CD8-positive, alpha-beta memory T cell (primary cell): ENCODE measurements at regions not wholly inside any gene's neighbourhood (a gene's known extent, or its start where the extent isn't known, plus 50 kb on each side); places are given as distances from the start of the nearest gene placed in this dataset.

Experiments
- CTCF ChIA-PET: fragments of 350-600 bp; sonication (Branson Sonifier 250); formaldehyde crosslinking; loops from one replicate; lab custom pipeline; 2021; ENCODE audit warnings: antibody characterized with exemption; lab: Charles Lee
- POLR2A ChIA-PET: fragments of 350-600 bp; sonication (Branson Sonifier 250); formaldehyde crosslinking; loops from one replicate; lab custom pipeline; 2021; ENCODE audit warnings: antibody characterized with exemption; lab: Charles Lee
- DNase-seq, 5 donors: peaks; one replicate each; pipeline versions ENCODE4 v3.0.0 to v3.0.0-alpha.2; 2020 to 2022; ENCODE audit warnings: mixed read lengths in 1 of 5
- H3K27ac ChIP-seq: one replicate; pipeline ENCODE4 v1.7.0; 2013; ENCODE audit warnings: low read depth, mild to moderate bottlenecking, low read length, moderate library complexity
- H3K27me3 ChIP-seq: 2 replicates; pipeline ENCODE4 v1.7.0; 2013; ENCODE audit warnings: low read length, mild to moderate bottlenecking; ENCODE audit not compliant: insufficient read depth, poor library complexity, severe bottlenecking
- H3K36me3 ChIP-seq: 2 replicates; pipeline ENCODE4 v1.7.0; 2013; ENCODE audit warnings: mild to moderate bottlenecking, low read length, moderate library complexity; ENCODE audit not compliant: insufficient read depth
- H3K4me1 ChIP-seq: 2 replicates; pipeline ENCODE4 v1.7.0; 2013; ENCODE audit warnings: mild to moderate bottlenecking, low read length, moderate library complexity; ENCODE audit not compliant: insufficient read depth
- H3K4me3 ChIP-seq: 2 replicates; pipeline ENCODE4 v1.7.0; 2013; ENCODE audit warnings: mild to moderate bottlenecking, low read length
- H3K9me3 ChIP-seq: 2 replicates; pipeline ENCODE4 v1.7.0; 2013; ENCODE audit warnings: mild to moderate bottlenecking, low read length
- H3K27ac Mint-ChIP-seq, 8 donors: one replicate each; pipeline ENCODE4 v1.8.0; 2020 to 2021; ENCODE audit warnings: mixed read lengths in 8 of 8, mild to moderate bottlenecking in 6 of 8, inconsistent platforms in 3 of 8, moderate library complexity in 3 of 8
- H3K27me3 Mint-ChIP-seq, 2 donors: one replicate each; pipeline ENCODE4 v1.8.0; 2020 to 2021; ENCODE audit warnings: mixed read lengths in 2 of 2, mild to moderate bottlenecking in 1 of 2, moderate library complexity in 1 of 2
- H3K36me3 Mint-ChIP-seq, 3 donors: one replicate each; pipeline ENCODE4 v1.8.0; 2020 to 2021; ENCODE audit warnings: mixed read lengths in 3 of 3, inconsistent platforms in 1 of 3, mild to moderate bottlenecking in 1 of 3
- H3K4me1 Mint-ChIP-seq, 3 donors: one replicate each; pipeline ENCODE4 v1.8.0; 2020 to 2021; ENCODE audit warnings: mixed read lengths in 3 of 3, inconsistent platforms in 1 of 3, mild to moderate bottlenecking in 1 of 3
- H3K4me3 Mint-ChIP-seq, 7 donors: one replicate each; pipeline ENCODE4 v1.8.0; 2020 to 2021; ENCODE audit warnings: mixed read lengths in 7 of 7, mild to moderate bottlenecking in 6 of 7, moderate library complexity in 4 of 7, inconsistent platforms in 2 of 7
- H3K9me3 Mint-ChIP-seq, 5 donors: one replicate each; pipeline ENCODE4 v1.8.0; 2020 to 2022; ENCODE audit warnings: mixed read lengths in 5 of 5, mild to moderate bottlenecking in 3 of 5, moderate library complexity in 2 of 5, inconsistent platforms in 1 of 5

GRCh38 chr14:76974365-76974764 is 54.1 kb downstream of the IRF2BPL start:
- DNase-seq: no peak
- peaks cover 7 to 14% (median 11%) of the 10 kb centered on the region in 3 donors for H3K4me1 Mint-ChIP-seq
- Histone ChIP-seq H3K4me3 (no peak overlapping the region), H3K36me3 (no peaks in the 10 kb centered on the region), H3K27ac (no peak overlapping the region), H3K9me3 (no peaks in the 10 kb centered on the region), H3K4me1 (peaks cover 13% of the 10 kb centered on the region), H3K27me3 (no peaks in the 10 kb centered on the region)
- no peaks in the 10 kb centered on the region for H3K9me3 Mint-ChIP-seq
- no peaks in the 10 kb centered on the region for H3K27me3 Mint-ChIP-seq
- H3K27ac Mint-ChIP-seq: peak overlapping the region in 4 of 8 donors; percentile 37 to 53 (median 38)
- POLR2A ChIA-PET: interaction anchor here (0.5 kb wide), 1 partner anchor 45 kb away, joined by 5 read pairs; no protein-coding TSS in a partner anchor
- CTCF ChIA-PET: interaction anchor here (0.8 kb wide), 1 partner anchor 79 kb away, joined by 3 read pairs; no protein-coding TSS in a partner anchor
- no peak overlapping the region for H3K4me3 Mint-ChIP-seq
- H3K36me3 Mint-ChIP-seq: no peaks in the 10 kb centered on the region

GRCh38 chr14:76971549-76971948 is 57.0 kb downstream of the IRF2BPL start:
- Mint-ChIP-seq H3K9me3 (no peaks in the 10 kb centered on the region), H3K27ac (no peak overlapping the region), H3K4me3 (no peak overlapping the region), H3K27me3 (no peaks in the 10 kb centered on the region), H3K4me1 (no peaks in the 10 kb centered on the region), H3K36me3 (no peaks in the 10 kb centered on the region)
- ChIA-PET POLR2A (no interaction called here), CTCF (interaction anchor here (1.0 to 2.0 kb wide), 3 partner anchors 10 to 99 kb away, joined by 3 to 8 read pairs (median 4); no protein-coding TSS in a partner anchor)
- no peak for DNase-seq
- Histone ChIP-seq H3K4me1 (no peaks in the 10 kb centered on the region), H3K27me3 (no peaks in the 10 kb centered on the region), H3K4me3 (no peak overlapping the region), H3K36me3 (no peaks in the 10 kb centered on the region), H3K27ac (no peak overlapping the region), H3K9me3 (no peaks in the 10 kb centered on the region)

GRCh38 chr14:76968621-76969063 is 59.9 kb downstream of the IRF2BPL start:
- peaks cover 15 to 21% (median 20%) of the 10 kb centered on the region in 3 donors for H3K4me1 Mint-ChIP-seq
- H3K36me3 ChIP-seq: no peaks in the 10 kb centered on the region
- peak overlapping the region in 1 of 7 donors; percentile 15 for H3K4me3 Mint-ChIP-seq
- H3K36me3 Mint-ChIP-seq: no peaks in the 10 kb centered on the region
- no peaks in the 10 kb centered on the region for H3K9me3 Mint-ChIP-seq
- no peaks in the 10 kb centered on the region for H3K27me3 Mint-ChIP-seq
- CTCF ChIA-PET: interaction anchor here (0.8 to 1.4 kb wide), 2 partner anchors 84 to 102 kb away, joined by 3 read pairs; no protein-coding TSS in a partner anchor
- DNase-seq: no peak
- peak overlapping the region in 1 of 8 donors; percentile 44 for H3K27ac Mint-ChIP-seq
- no peaks in the 10 kb centered on the region for H3K9me3 ChIP-seq
- H3K4me1 ChIP-seq: peaks cover 23% of the 10 kb centered on the region
- H3K27ac ChIP-seq: no peak overlapping the region
- no peaks in the 10 kb centered on the region for H3K27me3 ChIP-seq
- H3K4me3 ChIP-seq: no peak overlapping the region
- POLR2A ChIA-PET: no interaction called here

GRCh38 chr14:76967788-76968187 is 60.7 kb downstream of the IRF2BPL start:
- no peaks in the 10 kb centered on the region for H3K9me3 ChIP-seq
- peaks cover 31% of the 10 kb centered on the region for H3K4me1 ChIP-seq
- no peak for DNase-seq
- no peak overlapping the region for H3K4me3 Mint-ChIP-seq
- POLR2A ChIA-PET: no interaction called here
- CTCF ChIA-PET: interaction anchor here (0.7 to 1.4 kb wide), 2 partner anchors 84 to 103 kb away, joined by 3 read pairs; no protein-coding TSS in a partner anchor
- no peaks in the 10 kb centered on the region for H3K27me3 Mint-ChIP-seq
- no peaks in the 10 kb centered on the region for H3K27me3 ChIP-seq
- peaks cover 22 to 29% (median 29%) of the 10 kb centered on the region in 3 donors for H3K4me1 Mint-ChIP-seq
- H3K27ac ChIP-seq: no peak overlapping the region
- H3K27ac Mint-ChIP-seq: no peak overlapping the region
- H3K36me3 Mint-ChIP-seq: no peaks in the 10 kb centered on the region
- H3K36me3 ChIP-seq: no peaks in the 10 kb centered on the region
- no peak overlapping the region for H3K4me3 ChIP-seq
- H3K9me3 Mint-ChIP-seq: no peaks in the 10 kb centered on the region

- Mint-ChIP-seq H3K4me3 (peak overlapping the region in 1 of 7 donors; percentile 9), H3K4me1 (peaks cover 47 to 54% (median 54%) of the 10 kb centered on the region in 3 donors), H3K36me3 (no peaks in the 10 kb centered on the region), H3K9me3 (no peaks in the 10 kb centered on the region), H3K27me3 (no peaks in the 10 kb centered on the region), H3K27ac (peak overlapping the region in 4 of 8 donors; percentile 8 to 62 (median 48))
- CTCF ChIA-PET: interaction anchor here (1.0 kb wide), 1 partner anchor 105 kb away, joined by 4 read pairs; no protein-coding TSS in a partner anchor
- H3K36me3 ChIP-seq: no peaks in the 10 kb centered on the region
- DNase-seq: no peak
- no peaks in the 10 kb centered on the region for H3K27me3 ChIP-seq
- H3K9me3 ChIP-seq: no peaks in the 10 kb centered on the region
- H3K4me3 ChIP-seq: no peak overlapping the region
- no peak overlapping the region for H3K27ac ChIP-seq
- POLR2A ChIA-PET: no interaction called here
- peaks cover 50% of the 10 kb centered on the region for H3K4me1 ChIP-seq
Observed at GRCh38 chr14:76965232-76965631, 63.3 kb downstream of the IRF2BPL start.

GRCh38 chr14:76964695-76965094 is 63.8 kb downstream of the IRF2BPL start:
- Histone ChIP-seq H3K4me1 (peaks cover 50% of the 10 kb centered on the region), H3K4me3 (no peak overlapping the region), H3K27me3 (no peaks in the 10 kb centered on the region), H3K9me3 (no peaks in the 10 kb centered on the region), H3K36me3 (no peaks in the 10 kb centered on the region), H3K27ac (no peak overlapping the region)
- Mint-ChIP-seq H3K9me3 (no peaks in the 10 kb centered on the region), H3K4me1 (peaks cover 50 to 59% (median 59%) of the 10 kb centered on the region in 3 donors), H3K4me3 (peak overlapping the region in 1 of 7 donors; percentile 37), H3K36me3 (no peaks in the 10 kb centered on the region), H3K27ac (peak overlapping the region in 4 of 8 donors; percentile 35 to 86 (median 46)), H3K27me3 (no peaks in the 10 kb centered on the region)
- ChIA-PET POLR2A (no interaction called here), CTCF (no interaction called here)
- no peak for DNase-seq

- CTCF ChIA-PET: interaction anchor here (0.9 to 2.9 kb wide), 6 partner anchors 46 to 70 kb away, joined by 3 to 36 read pairs (median 10); partner anchors contain the start of gene IRF2BPL
- POLR2A ChIA-PET: no interaction called here
- H3K27ac ChIP-seq: no peak overlapping the region
Observed at GRCh38 chr14:76963372-76963771, 65.1 kb downstream of the IRF2BPL start.

GRCh38 chr14:76962303-76962660 is 66.2 kb downstream of the IRF2BPL start:
- H3K27ac ChIP-seq: peak overlapping the region; percentile 71
- POLR2A ChIA-PET: interaction anchor here (0.7 to 2.4 kb wide), 13 partner anchors 9 to 137 kb away, joined by 3 to 37 read pairs (median 6); partner anchors contain the start of gene CIPC

More at GRCh38 chr14:76963372-76963771, 65.1 kb downstream of the IRF2BPL start:
- H3K27me3 ChIP-seq: no peaks in the 10 kb centered on the region
- H3K36me3 ChIP-seq: no peaks in the 10 kb centered on the region
- Mint-ChIP-seq H3K4me3 (peak overlapping the region in 5 of 7 donors; percentile 20 to 90 (median 76)), H3K9me3 (no peaks in the 10 kb centered on the region), H3K36me3 (no peaks in the 10 kb centered on the region), H3K4me1 (peaks cover 60 to 70% (median 70%) of the 10 kb centered on the region in 3 donors), H3K27me3 (no peaks in the 10 kb centered on the region), H3K27ac (peak overlapping the region in 7 of 8 donors; percentile 48 to 99 (median 93))
- peaks cover 50% of the 10 kb centered on the region for H3K4me1 ChIP-seq
- H3K4me3 ChIP-seq: no peak overlapping the region
- no peaks in the 10 kb centered on the region for H3K9me3 ChIP-seq
- DNase-seq: no peak

More at GRCh38 chr14:76962303-76962660, 66.2 kb downstream of the IRF2BPL start:
- CTCF ChIA-PET: interaction anchor here (0.7 to 2.9 kb wide), 27 partner anchors 9 to 354 kb away, joined by 3 to 36 read pairs (median 5); partner anchors contain the start of gene IRF2BPL
- no peaks in the 10 kb centered on the region for H3K9me3 Mint-ChIP-seq
- Histone ChIP-seq H3K4me1 (peaks cover 58% of the 10 kb centered on the region), H3K36me3 (no peaks in the 10 kb centered on the region), H3K4me3 (peak overlapping the region; percentile 60), H3K9me3 (no peaks in the 10 kb centered on the region), H3K27me3 (no peaks in the 10 kb centered on the region)
- peak overlapping the region; percentile 83 to 99 (median 94) for H3K27ac Mint-ChIP-seq
- peak overlapping the region; percentile 76 to 90 (median 81) for H3K4me3 Mint-ChIP-seq
- H3K27me3 Mint-ChIP-seq: no peaks in the 10 kb centered on the region
- no peak for DNase-seq
- H3K36me3 Mint-ChIP-seq: no peaks in the 10 kb centered on the region
- peaks cover 71 to 81% (median 81%) of the 10 kb centered on the region in 3 donors for H3K4me1 Mint-ChIP-seq
